GM18498 (cell line): ENCODE measurements at regions not wholly inside any gene's neighbourhood (a gene's known extent, or its start where the extent isn't known, plus 50 kb on each side); places are given as distances from the start of the nearest gene placed in this dataset.
"Not testable (repeated sequence)": the region's sequence is repeated elsewhere in the genome, so short reads cannot be mapped to it uniquely, and the experiment has no call there.

Experiments used
- ATAC-seq: cut with Tn5 transposase; IDR thresholded peaks from one replicate; pipeline ENCODE4 v1.9.1; 2021; ENCODE audit warnings: mild to moderate bottlenecking, moderate library complexity; ENCODE audit not compliant: unreplicated experiment

DNA sequence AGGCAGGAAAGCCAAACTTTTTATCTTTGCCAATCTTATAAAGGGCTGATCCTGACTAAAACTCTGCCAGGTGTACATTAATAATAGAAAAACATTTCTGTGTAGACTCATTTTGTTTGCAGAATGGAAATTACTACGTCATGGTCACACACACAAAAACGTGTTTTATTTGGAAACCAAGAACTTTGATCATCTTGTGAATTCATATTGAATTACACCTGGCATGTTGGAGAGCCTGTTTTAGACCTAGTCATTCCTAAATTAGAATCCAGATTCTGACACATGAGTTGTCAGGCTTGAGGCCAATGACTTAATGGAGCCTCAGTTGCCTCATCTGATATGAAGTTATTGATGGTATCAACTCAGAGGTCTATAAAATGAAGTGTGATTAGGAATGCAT lies 235.6 kb upstream of the TENM4 start:
- no peak for ATAC-seq

DNA sequence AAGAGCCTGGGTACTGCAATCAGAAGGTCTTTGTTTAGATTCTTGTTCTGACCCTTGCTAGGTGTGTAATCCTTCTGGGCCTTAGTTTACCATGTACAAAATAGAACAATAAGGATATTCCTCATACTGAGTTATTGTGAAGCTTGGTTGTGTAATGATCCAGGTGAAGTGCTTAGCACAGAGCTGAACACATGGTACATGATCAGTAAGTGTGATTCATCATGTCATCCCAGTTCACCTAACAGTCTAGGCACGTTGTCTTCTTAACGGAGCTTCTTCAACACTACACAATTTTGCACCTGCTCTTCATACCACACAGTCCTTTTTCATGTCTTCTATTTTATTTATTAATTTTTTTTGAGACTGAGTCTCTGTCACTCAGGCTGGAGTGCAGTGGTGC lies 234.3 kb upstream of the TENM4 start:
- no peak for ATAC-seq

DNA sequence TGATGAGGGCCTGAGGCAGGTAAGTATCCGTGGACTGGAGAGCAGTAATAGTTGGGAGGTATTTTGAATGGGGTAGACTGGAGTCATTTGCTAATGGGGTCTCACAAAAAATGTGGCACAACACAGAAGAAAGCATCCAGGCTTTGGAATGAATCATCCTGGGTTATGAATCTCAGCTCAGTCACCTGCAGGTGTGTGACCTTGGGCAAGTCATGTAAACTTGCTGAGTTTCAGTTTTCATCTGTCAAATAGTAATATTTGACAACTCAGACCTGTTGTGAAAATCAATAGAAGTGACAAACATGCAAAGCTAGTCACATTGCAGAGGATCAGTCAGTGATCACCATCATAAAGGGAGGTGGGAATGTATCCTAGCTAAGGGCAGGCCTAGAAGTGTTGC lies 232.0 kb upstream of the TENM4 start:
- no peak for ATAC-seq

DNA sequence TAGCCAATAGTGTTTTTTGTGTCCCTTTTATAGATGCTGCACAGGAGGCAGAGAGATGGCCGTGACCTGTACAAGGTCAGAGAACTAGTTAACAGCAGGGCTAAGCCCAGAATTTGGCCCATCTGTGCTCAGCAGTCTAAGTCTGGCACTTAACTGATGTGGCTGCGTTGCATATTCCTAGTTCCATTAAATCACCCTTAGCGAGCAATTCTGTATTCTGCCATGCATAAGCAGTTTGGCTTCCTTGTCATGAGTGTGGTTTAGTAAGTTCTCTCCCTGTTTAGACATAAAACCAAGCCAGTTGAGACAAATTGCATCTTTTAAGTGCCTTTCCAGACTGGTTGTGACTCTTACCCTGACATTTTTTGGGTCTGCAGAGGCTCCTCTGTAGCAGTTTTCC lies 230.6 kb upstream of the TENM4 start:
- ATAC-seq: no peak

DNA sequence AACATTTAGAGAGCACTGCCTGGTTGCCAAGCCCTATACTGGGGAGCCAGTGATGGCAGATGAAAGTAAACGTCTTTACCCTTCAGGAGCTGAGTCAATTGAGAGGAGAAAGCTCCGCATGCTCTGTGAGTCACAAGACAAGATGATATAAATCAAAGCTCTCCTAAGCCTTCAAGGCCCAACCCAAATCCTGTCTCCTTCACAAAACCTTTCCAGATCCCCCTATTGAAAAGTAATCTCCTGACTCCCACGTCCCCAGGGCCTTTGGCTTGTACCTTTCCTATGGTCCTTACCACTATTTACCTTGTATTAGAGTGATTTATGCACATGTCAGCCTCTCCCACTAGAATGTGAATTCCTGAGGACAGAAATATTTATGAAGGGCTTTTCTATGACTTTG lies 230.1 kb upstream of the TENM4 start:
- no peak for ATAC-seq

DNA sequence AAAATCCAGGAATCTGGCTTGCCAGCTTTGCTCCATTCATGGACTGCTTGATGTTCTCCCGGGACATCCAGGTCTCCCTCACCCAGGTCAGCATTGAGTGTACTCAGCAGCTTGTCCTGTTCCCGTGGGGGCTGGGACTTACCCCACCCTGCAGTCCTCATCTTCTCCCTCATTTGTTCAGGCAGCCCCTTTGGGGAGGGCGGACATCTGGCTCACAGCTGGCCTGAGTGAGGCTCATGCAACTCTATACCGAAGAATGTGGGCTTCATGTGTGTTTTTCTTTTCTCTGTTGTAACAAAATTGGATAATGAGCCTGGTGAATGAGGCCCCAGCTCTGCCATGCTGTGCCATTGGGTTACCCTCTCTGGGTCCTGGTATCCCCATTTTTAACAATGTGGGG lies 227.7 kb upstream of the TENM4 start:
- ATAC-seq: no peak

DNA sequence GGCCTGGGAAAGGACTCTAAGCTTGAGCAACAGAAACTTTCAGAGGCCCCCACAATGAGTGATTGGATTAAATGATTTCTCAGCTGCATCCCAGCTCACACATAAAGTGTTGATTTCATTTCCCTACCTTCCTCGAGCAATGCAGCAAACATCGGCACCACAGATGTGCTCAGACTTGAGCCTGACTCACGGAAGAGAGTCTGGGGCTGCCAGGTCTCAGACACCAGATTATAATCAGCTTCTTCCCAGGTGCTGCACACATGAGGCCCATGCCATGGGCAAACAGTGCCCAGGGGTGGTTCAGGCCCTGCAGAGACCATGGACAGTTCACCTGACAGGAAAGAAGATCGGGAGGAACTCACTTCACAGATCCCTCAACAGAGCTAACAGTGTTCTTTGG lies 226.6 kb upstream of the TENM4 start:
- ATAC-seq: no peak

DNA sequence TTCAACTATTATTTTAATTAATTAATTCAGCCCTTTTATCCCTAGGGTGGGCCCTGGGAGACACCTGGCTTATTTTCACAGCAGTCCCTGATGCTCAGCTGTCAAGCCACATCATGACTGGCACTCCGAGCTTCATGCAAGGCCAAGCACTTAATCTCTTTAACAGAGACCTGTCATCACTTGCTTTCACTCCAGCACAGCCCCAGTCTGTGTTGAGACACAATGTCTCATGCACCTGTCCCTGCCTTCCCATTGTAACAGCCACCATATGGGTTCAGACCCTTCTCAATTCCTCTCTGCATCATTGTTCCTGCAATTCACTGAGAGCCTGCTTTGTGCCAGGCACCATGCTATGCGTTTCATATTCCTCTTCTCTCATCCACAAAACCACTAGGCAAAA lies 222.2 kb upstream of the TENM4 start:
- no peak for ATAC-seq

DNA sequence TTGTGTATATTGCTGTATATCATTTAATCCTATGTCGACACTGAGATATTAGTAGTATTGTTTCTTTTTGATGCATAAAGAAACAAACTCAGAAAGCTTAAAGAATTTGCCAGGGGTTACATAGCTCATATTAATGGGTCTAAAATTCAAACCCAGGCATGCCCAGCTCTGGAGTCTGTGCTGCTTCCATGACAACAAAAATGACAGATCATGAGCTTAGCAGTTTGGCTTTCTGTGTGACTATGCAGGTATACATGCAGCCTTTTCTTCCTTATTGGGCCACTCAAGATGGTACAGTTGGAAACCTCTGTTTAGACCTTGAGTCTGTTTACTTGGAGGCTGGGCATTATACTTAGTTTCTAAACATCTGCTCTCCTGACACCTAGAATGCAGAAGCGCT lies 220.5 kb upstream of the TENM4 start:
- no peak for ATAC-seq

DNA sequence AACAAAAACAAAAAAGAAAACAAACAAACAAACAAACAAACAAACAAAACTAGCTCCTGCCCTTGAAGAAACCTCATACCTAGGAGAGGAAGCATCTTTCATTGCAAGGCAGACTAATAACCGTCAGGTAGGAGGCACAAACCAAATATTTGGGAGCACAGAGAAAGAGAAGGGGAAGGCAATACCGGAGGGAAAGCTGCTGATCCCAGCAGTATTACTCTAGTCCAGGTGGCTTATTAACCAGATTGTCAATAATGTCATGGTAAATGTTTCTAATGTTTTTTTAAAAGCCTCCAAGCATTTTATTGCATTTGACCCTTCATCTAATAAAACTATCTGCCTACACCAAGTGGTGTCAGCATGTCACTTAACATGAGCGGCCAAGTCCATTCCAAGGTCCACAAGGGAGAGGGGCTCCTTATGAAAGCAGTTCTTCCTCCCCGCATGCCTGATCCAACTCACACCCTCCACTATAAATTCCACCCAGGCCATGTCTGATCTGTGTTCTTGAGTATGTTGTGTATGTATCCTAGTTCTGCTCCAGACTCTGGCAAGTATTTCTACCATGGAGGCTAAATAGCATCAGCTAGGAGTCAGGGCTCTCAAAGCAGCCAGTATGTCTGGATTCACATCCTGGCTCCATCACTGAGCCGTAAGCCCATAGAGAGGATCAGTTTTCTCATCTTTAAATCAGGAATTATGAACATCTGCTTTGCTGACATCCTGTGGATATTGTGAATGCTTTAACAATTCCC lies 208.1 kb upstream of the TENM4 start:
- no peak for ATAC-seq

DNA sequence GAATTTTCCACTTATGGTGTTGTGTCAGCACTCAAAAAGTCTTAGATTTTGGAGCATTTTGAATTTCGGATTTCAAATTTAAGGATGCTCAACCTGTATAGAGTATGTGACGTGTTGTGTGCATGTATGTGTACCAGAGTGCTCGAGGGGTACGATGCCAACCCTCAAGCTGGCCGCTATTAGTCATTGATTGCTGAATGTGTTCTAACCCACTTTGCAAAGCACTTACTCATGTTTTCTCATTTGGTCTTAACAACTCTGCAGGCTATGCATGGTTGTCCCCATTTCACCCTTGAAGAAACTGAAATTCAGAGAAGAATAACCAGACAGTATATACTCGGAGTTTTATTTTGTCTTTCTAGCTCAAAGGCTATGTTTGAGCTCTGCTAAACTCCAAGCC lies 196.4 kb upstream of the TENM4 start:
- ATAC-seq: no peak

DNA sequence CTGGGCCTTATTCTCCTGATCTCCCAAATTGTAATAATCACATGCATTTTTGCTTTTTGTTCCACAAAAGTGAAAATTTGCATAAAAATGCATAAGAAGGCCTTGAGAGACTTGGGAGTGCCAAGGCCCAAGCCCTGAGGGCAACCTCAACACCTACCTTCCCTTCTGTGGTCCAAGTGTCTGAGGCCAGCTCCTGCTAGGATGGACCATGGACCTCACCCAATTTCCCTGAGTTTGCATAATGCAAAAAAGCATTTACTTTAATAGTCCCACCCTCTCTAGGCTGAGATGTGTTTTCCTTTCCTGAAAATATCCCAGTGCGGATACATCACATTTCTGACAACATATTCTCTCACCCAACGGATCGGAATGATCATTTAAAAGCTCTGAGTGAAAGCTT lies 194.1 kb upstream of the TENM4 start:
- ATAC-seq: no peak

DNA sequence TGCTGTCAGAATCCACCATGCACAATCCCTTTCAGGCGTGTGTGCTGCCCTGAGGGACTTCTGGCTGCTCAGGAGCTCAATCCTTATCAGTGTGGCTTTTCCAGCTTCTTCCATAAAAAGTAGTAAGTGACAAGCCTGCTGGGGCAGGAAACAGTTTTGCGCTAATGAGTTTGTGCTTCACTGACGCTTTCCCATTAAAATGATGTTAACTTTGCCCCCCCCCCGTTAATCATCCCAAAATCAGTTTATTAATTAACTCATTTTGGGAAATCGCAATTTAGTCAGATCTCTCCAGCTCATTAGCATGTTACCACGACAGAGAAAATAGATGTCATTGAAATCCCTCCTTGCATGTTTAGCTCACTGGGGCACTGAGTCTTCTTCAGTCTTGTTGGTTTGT lies 186.5 kb upstream of the TENM4 start:
- ATAC-seq: no peak

DNA sequence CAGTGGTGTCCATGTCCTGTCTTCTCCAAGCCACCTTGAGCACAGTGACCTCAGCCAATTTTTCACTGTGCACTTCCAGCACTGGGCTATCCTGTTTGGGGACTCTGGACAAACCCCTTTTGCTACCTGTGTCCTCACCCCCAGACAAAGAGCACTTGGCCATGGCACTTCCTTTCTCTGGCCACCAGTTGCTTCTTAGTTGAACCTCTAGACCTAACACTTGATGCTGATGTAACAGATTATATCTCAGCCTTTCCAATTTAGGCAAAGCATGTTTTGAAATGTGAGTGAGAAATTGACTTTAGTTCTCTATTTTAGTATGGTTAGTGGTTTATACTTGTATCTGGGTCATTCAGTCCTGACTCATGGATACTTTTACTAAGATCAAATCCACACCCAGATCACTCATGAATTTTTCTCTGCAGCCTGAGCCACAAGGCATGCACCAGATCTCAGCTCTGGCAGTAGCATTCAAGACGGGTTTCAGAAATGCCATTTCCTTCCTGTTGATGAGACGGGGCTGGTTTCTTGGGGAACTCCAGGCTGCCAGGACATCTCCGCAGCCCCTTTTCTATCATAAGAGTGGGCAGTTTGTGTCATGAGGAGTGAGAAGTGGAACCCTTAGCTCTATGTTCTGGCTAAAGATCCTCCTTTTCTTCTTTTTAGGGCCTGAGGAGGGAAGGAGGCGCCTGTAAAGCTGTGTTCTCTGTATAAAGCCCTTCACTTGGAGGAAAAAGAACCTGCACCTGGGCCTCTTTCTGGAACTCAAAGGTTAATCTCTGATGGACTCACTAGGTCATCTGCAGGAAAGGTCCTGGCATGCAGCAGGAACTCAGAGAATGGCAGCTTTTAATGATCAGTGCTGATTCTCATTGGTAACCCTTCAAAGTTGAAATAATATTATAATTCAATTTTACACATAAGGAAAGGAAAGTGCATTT lies 185.6 kb upstream of the TENM4 start:
- no peak for ATAC-seq

DNA sequence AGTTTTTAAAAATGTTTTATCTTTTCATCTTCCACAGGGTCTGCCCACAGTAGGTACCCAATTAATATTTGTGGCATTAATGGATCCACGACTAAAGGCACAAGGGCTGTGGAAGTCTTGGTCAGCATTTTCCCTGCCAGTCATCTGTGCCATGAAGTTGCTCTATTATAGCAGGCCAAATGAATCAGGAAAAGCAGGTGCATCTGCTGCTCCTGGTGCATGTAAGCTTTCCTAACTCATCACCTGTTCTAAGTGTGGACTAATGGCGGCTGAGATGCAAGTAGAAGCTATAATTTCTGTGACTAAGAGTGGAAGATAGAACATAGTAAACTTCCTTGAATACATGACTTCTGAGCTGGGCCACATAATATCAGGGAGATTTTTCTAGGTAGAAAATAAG lies 182.5 kb upstream of the TENM4 start:
- no peak for ATAC-seq

DNA sequence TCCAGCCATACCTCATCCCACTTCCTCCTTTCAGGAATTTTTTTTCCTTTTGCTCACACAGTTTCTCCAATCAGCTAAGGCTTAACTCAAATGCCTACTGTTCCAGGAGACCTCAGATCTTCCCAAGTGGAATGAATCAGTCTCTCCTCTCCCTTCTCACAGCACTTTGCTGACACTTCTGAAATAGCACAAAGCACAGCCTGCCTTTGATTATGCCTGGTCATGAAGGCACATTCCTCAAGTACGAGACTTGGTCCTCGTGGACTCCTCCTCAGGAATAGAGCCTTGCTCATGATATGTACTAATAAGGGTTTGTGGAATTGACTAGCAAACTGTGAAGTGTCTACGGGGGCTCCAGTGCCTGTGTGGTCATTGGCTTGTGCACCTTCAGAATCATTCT lies 176.7 kb upstream of the TENM4 start:
- ATAC-seq: no peak

DNA sequence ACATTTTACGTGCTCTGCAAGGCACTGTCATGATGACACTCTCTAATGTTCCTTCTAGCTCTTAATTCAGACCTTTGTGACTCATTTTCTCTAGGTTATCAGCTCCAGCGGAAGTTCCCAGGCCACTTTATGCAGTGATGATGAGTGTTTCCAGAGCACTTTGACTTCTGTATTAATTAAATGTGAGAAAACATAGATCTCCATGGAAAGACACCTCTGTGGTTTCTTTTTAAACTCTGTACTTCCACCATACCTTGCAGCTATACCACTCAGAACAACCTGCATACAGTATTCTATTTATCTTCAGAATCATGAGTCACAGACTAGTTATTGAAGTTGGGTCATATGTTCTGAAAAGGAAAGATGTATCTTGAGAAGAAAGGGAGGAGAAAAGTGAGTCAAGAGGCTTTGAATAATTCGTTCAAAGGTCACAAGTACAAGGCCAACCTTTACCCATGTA lies 175.6 kb upstream of the TENM4 start:
- no peak for ATAC-seq

DNA sequence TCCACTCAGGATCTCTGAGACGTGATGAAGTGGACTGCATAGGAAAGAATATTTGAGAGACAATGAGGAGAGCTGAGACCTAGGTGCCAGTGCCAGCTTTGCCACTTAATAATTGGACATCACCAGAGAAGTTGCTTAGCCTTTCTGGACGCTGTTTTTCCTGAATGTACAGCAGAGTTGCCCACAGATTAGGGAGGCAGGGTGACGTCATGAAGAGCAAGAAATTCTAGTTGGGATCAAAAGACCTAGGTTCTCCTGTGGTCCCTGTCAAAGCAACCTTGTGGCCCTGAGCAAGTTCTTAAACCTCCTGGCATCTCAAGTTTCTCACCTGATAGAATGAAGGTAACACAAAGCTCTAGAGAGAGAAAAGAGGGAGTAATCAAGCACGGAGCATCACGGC lies 174.6 kb upstream of the TENM4 start:
- no peak for ATAC-seq

DNA sequence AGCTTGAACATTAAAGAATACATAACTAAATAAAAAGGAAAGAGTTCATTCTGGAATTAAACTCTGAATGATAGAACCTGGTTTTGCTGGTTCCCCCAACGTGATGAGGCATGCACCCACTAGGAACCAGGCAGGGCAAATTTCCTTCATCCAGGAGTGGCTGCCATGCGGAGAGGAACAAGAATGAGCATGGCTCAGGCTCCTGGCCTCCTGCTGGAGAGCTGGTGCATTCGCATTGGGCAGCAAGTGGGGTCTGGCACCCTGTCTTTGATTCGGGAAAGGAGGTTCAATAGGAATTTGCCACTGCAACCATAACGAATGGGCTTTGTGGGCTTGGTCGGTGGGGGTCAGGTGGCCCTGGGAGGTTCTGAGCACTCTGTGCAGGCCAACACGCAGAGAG lies 169.8 kb upstream of the TENM4 start:
- ATAC-seq: no peak

DNA sequence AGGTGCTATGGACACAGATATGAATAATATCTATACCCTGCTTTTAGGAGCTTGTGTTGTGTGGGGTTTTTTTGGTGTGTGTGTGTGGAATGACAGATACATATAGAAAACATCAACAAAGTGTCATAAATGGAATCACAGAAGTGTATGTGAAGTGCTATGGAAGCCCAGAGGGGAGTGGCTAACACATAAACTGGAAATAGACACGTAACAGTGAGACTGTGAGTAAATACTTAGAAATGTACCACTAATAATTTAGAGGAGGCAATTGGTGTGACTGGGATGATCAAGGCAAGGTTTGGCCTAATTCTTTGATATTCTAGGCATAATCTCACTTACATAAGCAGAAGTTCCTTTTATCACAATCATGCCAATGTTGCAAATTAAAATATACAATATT lies 169.3 kb upstream of the TENM4 start:
- ATAC-seq: no peak

DNA sequence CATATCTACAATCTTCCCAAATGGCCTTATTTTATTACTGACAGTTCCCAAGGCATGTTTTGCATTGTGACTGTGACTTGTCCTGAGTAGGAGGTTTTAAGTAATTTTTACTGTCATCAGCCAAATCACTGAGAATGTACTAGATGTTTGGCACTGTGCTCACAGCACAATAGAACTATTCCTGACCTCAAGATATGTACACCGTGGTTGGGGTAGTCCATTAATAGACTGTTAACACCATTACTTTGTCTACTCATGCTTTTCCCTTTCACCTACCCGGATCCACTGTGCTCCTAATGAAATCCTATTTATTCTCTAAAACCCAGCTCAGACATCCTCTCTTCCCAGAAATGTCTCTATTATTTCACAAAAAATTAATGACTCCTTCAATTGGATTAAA lies 168.7 kb upstream of the TENM4 start:
- ATAC-seq: no peak

DNA sequence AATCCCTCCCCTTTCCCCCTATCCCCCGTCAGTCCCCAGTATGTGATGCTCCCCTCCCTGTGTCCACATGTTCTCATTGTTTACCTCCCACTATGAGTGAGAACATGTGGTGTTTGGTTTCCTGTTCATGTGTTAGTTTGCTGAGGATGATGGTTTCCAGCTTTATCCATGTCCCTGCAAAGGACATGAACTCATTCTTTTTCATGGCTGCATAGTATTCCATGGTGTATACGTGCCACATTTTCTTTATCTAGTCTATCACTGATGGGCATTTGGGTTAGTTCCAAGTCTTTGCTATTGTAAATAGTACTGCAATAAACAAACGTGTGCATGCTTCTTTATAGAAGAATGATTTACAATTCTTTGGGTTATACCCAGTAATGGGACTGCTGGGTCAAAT lies 165.6 kb upstream of the TENM4 start:
- ATAC-seq: not testable (repeated sequence)
